Kidney epithelial cell (primary cell): ENCODE measurements at regions not wholly inside any gene's neighbourhood (a gene's known extent, or its start where the extent isn't known, plus 50 kb on each side); places are given as distances from the start of the nearest gene placed in this dataset.
"Not testable (repeated sequence)": the region's sequence is repeated elsewhere in the genome, so short reads cannot be mapped to it uniquely, and the experiment has no call there.

Source experiments
- DNase-seq: peaks from one replicate; pipeline ENCODE4 v3.0.0-alpha.2; 2010; ENCODE audit warnings: low read depth
- H3K27me3 ChIP-seq: 2 replicates; pipeline ENCODE4 v1.6.0; 2011; ENCODE audit warnings: low read length; ENCODE audit not compliant: control insufficient read depth, insufficient read depth
- H3K36me3 ChIP-seq: 2 replicates; pipeline ENCODE4 v1.5.1; 2011; ENCODE audit warnings: low read length; ENCODE audit not compliant: control insufficient read depth, insufficient read depth
- H3K4me3 ChIP-seq: 2 replicates; pipeline ENCODE4 v1.5.1; 2011; ENCODE audit warnings: low read depth, mild to moderate bottlenecking, control low read depth, low read length
- TF ChIP-seq, protein P1 (sequence below): IDR thresholded peaks from 2 replicates; pipeline ENCODE4 v1.5.1; 2011; ENCODE audit warnings: mild to moderate bottlenecking, moderate library complexity, low read length, control low read depth, inconsistent platforms; ENCODE audit not compliant: insufficient read depth, poor library complexity, severe bottlenecking

GRCh38 chr22:46047841-46048595 is 71.1 kb upstream of the WNT7B start:
- H3K4me3 ChIP-seq, result no peak overlapping the region
- no peak for DNase-seq
- no peaks in the 10 kb centered on the region for H3K27me3 ChIP-seq
- no peaks in the 10 kb centered on the region for H3K36me3 ChIP-seq
- TF ChIP-seq, protein P1, sequence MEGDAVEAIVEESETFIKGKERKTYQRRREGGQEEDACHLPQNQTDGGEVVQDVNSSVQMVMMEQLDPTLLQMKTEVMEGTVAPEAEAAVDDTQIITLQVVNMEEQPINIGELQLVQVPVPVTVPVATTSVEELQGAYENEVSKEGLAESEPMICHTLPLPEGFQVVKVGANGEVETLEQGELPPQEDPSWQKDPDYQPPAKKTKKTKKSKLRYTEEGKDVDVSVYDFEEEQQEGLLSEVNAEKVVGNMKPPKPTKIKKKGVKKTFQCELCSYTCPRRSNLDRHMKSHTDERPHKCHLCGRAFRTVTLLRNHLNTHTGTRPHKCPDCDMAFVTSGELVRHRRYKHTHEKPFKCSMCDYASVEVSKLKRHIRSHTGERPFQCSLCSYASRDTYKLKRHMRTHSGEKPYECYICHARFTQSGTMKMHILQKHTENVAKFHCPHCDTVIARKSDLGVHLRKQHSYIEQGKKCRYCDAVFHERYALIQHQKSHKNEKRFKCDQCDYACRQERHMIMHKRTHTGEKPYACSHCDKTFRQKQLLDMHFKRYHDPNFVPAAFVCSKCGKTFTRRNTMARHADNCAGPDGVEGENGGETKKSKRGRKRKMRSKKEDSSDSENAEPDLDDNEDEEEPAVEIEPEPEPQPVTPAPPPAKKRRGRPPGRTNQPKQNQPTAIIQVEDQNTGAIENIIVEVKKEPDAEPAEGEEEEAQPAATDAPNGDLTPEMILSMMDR, result no peak

- H3K36me3 ChIP-seq, DNase-seq, H3K4me3 ChIP-seq, H3K27me3 ChIP-seq: not testable (repeated sequence)
These were observed 71.7 kb upstream of the WNT7B start for GRCh38 chr22:46048661-46049060.

DNA sequence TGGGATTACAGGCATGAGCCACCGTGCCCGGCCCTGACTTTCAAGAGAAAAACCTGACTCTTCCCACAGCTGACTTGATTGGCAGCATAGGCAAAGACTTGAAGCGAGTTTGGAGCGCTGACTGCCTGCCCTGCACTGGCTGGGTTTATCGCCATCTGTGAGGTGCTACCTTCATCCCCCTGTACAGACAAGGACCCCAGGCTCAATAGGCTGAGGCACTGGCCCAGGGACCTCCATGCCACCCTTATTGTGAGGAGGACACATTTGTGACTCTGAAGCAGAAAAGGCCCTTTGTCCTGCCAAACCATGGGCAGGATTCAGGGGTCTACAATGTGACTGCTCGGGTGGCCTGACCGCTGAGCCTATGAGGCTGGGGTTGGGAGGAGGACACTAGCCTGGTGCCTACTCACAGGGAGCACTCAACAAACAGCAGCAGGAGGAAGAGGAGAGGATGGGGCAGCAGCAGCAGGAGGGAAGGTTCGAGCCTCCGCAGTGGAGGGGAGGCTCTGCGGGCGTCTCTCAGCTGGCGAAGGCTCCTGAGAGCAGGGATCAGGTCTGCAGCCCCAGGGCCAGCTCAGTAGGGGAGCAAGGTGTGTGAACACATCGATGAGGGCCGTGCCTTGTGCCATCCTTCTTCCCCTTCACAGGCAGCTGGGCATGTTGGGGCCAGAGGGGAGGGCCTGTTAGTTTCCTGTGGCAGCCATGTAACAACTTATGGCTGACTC is 72.9 kb upstream of the WNT7B start:
- Histone ChIP-seq H3K4me3 (no peak overlapping the region), H3K27me3 (no peaks in the 10 kb centered on the region), H3K36me3 (no peaks in the 10 kb centered on the region)
- DNase-seq, result no peak
- TF ChIP-seq, protein P1, result no peak

- no peaks in the 10 kb centered on the region for H3K27me3 ChIP-seq
- DNase-seq, result no peak
- no peak overlapping the region for H3K4me3 ChIP-seq
- H3K36me3 ChIP-seq, result no peaks in the 10 kb centered on the region
- TF ChIP-seq, protein P1, result no peak
These were observed 73.5 kb upstream of the WNT7B start for GRCh38 chr22:46050451-46050845.

DNA sequence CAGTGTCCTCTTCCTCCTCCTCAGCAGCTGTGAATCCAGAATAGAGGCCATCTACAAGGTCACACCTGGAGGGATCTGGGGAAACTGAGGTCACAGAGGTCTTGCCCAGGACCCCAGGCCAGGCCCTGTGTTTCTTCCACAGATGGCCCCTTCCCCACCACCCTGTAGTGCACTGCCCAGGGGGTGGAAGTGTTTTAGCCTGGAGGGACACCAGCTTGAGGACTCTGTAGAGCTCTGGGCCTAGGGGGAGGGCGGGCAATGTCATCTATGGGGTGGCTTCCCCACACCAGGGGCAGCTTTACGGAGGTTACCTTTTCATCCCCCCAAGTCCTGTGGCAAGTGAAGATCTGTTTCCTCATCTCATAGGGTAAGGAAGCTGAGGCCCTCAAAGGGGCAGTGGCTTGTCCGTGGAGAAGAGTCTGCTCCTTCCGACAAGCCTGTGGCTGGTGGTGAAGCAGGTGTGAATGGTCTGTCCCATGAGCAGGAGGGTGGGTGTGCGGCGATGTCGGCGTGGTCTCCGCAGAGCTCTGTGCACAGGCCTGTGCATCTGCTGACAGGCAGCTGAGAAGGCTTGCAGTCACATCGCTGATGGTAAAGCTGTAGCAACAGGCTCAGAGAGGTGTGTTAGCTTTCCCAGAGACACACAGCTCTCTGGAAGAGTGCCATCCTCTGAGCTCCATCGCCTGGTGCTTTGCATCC is 74.1 kb upstream of the WNT7B start:
- Histone ChIP-seq H3K4me3 (no peak overlapping the region), H3K27me3 (no peaks in the 10 kb centered on the region), H3K36me3 (no peaks in the 10 kb centered on the region)
- DNase-seq, result no peak
- TF ChIP-seq, protein P1, result no peak

DNA sequence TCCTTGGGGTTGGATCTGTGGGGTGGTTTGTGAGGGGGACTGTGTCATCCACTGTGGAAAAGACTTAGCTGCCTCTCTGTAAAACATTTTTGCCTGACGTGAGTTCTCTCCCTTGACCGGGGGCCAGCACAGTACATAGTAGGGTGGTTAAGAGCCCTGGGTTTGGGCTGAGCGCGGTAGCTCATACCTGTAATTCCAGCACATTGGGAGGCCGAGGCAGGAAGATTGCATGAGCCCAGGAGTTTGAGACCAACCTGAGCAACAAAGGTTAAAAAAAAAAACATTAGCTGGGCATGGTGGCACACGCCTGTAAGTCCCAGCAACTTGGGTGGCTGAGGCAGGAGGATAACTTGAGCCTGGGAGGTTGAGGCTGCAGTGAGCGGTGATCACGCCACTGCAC is 74.7 kb upstream of the WNT7B start:
- H3K36me3 ChIP-seq, result no peaks in the 10 kb centered on the region
- no peak overlapping the region for H3K4me3 ChIP-seq
- no peak for DNase-seq
- H3K27me3 ChIP-seq, result no peaks in the 10 kb centered on the region
- TF ChIP-seq, protein P1, result no peak
